PC-9 (cell line): ENCODE measurements at regions not wholly inside any gene's neighbourhood (a gene's known extent, or its start where the extent isn't known, plus 50 kb on each side); places are given as distances from the start of the nearest gene placed in this dataset.
"Not testable (repeated sequence)": the region's sequence is repeated elsewhere in the genome, so short reads cannot be mapped to it uniquely, and the experiment has no call there.

Experiments
- BruUV-seq: library from RNA; stranded (reverse); fragments of 400-500 nt; replicated peaks from 2 replicates; lab custom pipeline; 2021; lab: Mats Ljungman, UMichigan
- CTCF ChIA-PET: fragments of 300-600 bp; sonication (Branson Sonifier 250); formaldehyde crosslinking; loops from one replicate; lab custom pipeline; 2022; ENCODE audit warnings: antibody characterized with exemption; lab: Charles Lee
- POLR2A ChIA-PET: fragments of 300-600 bp; sonication (Branson Sonifier 250); formaldehyde crosslinking; loops from one replicate; lab custom pipeline; 2022; ENCODE audit warnings: antibody characterized with exemption; ENCODE audit not compliant: unreplicated experiment; lab: Charles Lee
- DNase-seq, 2 experiments: peaks; one replicate each; pipeline versions ENCODE4 v3.0.0 to v3.0.0-alpha.2; 2015 to 2022; ENCODE audit warnings: mixed read lengths in 1 of 2
- H2AFZ ChIP-seq: fragments of 200-600 bp; sonication (generic); 2 replicates; pipeline ENCODE4 v1.8.1; 2017; ENCODE audit warnings: antibody characterized with exemption
- H3F3A ChIP-seq: fragments of 200-600 bp; sonication (generic); 2 replicates; pipeline ENCODE4 v1.8.1; 2017; ENCODE audit warnings: antibody characterized with exemption, mild to moderate bottlenecking, low read depth; ENCODE audit not compliant: insufficient read depth
- H3K27ac ChIP-seq: fragments of 200-600 bp; sonication (generic); 2 replicates; pipeline ENCODE4 v1.6.1; 2016; ENCODE audit warnings: mixed run types
- H3K27me3 ChIP-seq: fragments of 200-600 bp; sonication (generic); 2 replicates; pipeline ENCODE4 v1.6.1; 2016; ENCODE audit warnings: low read depth, mixed run types; ENCODE audit not compliant: insufficient read depth
- H3K36me3 ChIP-seq: fragments of 200-600 bp; sonication (generic); 2 replicates; pipeline ENCODE4 v1.6.1; 2016; ENCODE audit warnings: low read depth, mixed run types
- H3K4me1 ChIP-seq: fragments of 200-600 bp; sonication (generic); replicated peaks from 2 replicates; pipeline ENCODE4 v1.6.1; 2016; ENCODE audit warnings: mixed run types; ENCODE audit not compliant: insufficient read depth
- H3K4me2 ChIP-seq: fragments of 200-600 bp; sonication (generic); 2 replicates; pipeline ENCODE4 v1.6.1; 2017; ENCODE audit warnings: mixed run types
- H3K4me3 ChIP-seq: fragments of 200-600 bp; sonication (generic); 2 replicates; pipeline ENCODE4 v1.6.1; 2016; ENCODE audit warnings: mixed run types
- H3K79me2 ChIP-seq: fragments of 200-600 bp; sonication (generic); 2 replicates; pipeline ENCODE4 v1.6.1; 2017; ENCODE audit warnings: low read depth, mixed run types
- H3K9me2 ChIP-seq: fragments of 200-600 bp; sonication (generic); 2 replicates; pipeline ENCODE4 v1.8.1; 2017; ENCODE audit warnings: mild to moderate bottlenecking; ENCODE audit not compliant: insufficient read depth
- H3K9me3 ChIP-seq: fragments of 200-600 bp; sonication (generic); 2 replicates; pipeline ENCODE4 v1.8.1; 2016; ENCODE audit warnings: low read depth; ENCODE audit not compliant: insufficient read depth
- H4K20me1 ChIP-seq: fragments of 200-600 bp; sonication (generic); 2 replicates; pipeline ENCODE4 v1.8.1; 2017; ENCODE audit not compliant: insufficient read depth
- intact Hi-C: fragments of 100-400 bp; cut with micrococcal nuclease; formaldehyde crosslinking; loops from one replicate; pipeline ENCODE4 v1.10.0; 2022; ENCODE audit not compliant: unreplicated experiment

DNA sequence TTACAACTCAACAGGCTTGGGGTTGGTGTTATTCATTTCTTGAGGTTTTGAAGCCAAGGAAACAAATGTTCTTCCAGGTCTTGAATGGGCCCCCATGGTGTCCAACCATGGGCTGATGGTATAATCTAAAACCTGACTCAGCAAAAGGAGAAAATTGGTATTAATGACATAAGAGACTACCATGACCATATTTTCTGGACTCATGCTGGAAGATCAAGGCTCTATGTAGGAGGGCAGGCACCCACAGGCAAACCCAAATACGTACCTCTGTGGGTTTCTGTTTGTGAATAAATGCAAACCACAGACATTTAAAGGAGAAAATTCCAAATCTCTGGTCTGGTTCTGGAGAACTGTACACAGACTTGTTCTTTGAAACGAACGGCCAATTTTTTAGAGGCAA lies 135.1 kb upstream of the VOPP1 start:
- POLR2A ChIA-PET, H3K27ac ChIP-seq, H3K79me2 ChIP-seq, H3K27me3 ChIP-seq, H2AFZ ChIP-seq, H3K9me3 ChIP-seq, H3K9me2 ChIP-seq, intact Hi-C loops, DNase-seq, BruUV-seq, H3K4me3 ChIP-seq, CTCF ChIA-PET, H3K4me2 ChIP-seq, H4K20me1 ChIP-seq, H3K36me3 ChIP-seq: not testable (repeated sequence)
- H3F3A ChIP-seq: peaks cover 15% of the 10 kb centered on the region
- peaks cover 20% of the 10 kb centered on the region for H3K4me1 ChIP-seq

DNA sequence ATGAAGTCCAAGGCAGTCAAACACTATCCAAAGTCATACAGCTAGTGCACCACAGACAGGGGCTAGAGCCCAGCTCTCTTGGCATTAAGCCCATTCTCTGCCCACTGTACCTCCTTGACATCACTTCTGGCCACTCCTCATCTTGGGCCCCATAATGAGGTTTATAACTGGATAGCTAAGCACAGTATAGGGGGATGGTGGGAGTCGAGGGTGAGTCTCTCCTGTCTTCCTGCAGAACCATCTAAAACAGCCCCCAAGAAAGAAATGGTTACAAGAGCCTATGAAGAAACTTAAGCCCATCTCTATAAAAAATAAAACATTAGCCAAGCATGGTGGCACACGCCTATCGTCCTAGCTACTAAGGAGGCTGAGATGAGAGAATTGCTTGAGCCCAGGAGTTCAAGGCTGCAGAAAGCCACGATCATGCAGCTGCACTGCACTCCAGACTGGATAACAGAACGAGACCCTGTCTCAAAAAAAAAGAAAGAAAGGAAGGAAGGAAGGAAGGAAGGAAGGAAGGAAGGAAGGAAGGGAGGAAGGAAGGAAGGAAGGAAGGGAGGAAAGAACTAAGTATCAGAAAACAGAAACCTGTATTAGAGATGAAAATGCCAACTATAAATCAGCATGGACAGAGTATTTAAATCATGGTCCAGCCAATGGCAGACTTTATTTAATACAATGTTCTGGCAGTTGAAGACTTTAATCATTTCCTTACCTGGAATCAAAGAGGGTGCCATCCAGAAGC lies 134.3 kb upstream of the VOPP1 start:
- BruUV-seq, H3K79me2 ChIP-seq, H3K27me3 ChIP-seq, H3K4me3 ChIP-seq, DNase-seq, H3K27ac ChIP-seq, H3K9me3 ChIP-seq, intact Hi-C loops, H2AFZ ChIP-seq, H3K4me2 ChIP-seq, H3K36me3 ChIP-seq, POLR2A ChIA-PET, H4K20me1 ChIP-seq, H3K9me2 ChIP-seq: not testable (repeated sequence)
- CTCF ChIA-PET: interaction anchor here (0.6 kb wide), 1 partner anchor 19 kb away, joined by 3 read pairs; no protein-coding TSS in a partner anchor
- peaks cover 15% of the 10 kb centered on the region for H3F3A ChIP-seq
- peaks cover 20% of the 10 kb centered on the region for H3K4me1 ChIP-seq

DNA sequence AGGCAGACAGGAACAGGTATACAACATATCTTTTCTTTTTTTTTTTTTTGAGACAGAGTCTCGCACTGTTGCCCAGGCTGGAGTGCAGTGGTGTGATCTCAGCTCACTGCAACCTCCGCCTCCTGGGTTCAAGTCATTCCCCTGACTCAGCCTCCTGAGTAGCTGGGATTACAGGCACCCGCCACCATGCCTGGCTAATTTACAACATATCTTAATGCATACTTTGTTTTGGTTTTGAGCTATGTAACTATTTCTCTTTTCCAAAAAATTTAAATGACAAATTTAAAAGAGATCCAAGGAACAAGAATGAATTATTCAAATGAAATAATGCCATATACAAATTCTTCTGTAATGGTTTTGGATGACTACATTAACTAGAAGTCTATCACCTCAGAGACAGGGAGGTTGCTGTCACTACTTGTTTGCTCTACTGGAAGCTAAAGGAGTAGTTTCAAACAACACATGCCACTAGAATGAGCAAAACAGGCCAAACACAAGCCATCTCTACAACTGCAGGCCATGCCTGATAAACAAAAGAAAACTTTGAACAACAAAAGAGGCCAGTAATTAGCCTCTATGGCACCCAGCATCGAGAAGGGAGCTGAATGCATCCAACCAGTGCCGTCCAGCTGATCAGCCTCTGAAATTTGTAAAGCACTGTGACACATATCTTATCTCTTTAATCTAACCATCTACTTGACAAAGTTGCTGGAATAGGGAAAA lies 133.6 kb upstream of the VOPP1 start:
- H3K9me2 ChIP-seq, H3K27me3 ChIP-seq, H3K4me3 ChIP-seq, POLR2A ChIA-PET, H3K79me2 ChIP-seq, H3F3A ChIP-seq, H2AFZ ChIP-seq, H3K4me2 ChIP-seq, H3K9me3 ChIP-seq, H4K20me1 ChIP-seq, H3K36me3 ChIP-seq, H3K27ac ChIP-seq, BruUV-seq, intact Hi-C loops: not testable (repeated sequence)
- CTCF ChIA-PET: interaction anchor here (0.6 kb wide), 1 partner anchor 18 kb away, joined by 3 read pairs; no protein-coding TSS in a partner anchor
- DNase-seq: peak in 1 of 2 experiments; percentile 43
- peaks cover 19% of the 10 kb centered on the region for H3K4me1 ChIP-seq

DNA sequence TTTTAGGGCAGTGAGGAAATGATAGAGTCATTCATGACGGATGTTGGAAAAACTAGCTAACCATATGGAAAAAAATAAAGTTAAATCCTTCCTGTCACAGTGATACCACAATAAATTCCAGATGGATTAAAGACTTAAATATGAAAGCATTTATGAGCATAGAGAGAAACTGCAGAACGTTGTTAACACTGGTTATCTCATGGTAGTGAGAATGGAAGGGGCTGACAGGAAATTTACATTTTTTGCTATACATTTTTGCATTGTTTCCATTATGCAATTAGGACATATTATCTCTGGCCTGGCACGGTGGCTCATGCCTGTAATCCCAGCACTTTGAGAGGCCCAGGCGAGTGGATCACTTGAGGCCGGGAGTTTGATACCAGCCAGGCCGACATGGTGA lies 130.5 kb upstream of the VOPP1 start:
- BruUV-seq, H3K79me2 ChIP-seq, H3K27me3 ChIP-seq, H4K20me1 ChIP-seq, H3K36me3 ChIP-seq, H2AFZ ChIP-seq, CTCF ChIA-PET, H3K9me2 ChIP-seq, POLR2A ChIA-PET, intact Hi-C loops, H3K4me2 ChIP-seq, H3K4me3 ChIP-seq, H3K27ac ChIP-seq, H3K9me3 ChIP-seq: not testable (repeated sequence)
- Histone ChIP-seq H3F3A (peaks cover 14% of the 10 kb centered on the region), H3K4me1 (peaks cover 33% of the 10 kb centered on the region)
- peak in 1 of 2 experiments; percentile 3 for DNase-seq

DNA sequence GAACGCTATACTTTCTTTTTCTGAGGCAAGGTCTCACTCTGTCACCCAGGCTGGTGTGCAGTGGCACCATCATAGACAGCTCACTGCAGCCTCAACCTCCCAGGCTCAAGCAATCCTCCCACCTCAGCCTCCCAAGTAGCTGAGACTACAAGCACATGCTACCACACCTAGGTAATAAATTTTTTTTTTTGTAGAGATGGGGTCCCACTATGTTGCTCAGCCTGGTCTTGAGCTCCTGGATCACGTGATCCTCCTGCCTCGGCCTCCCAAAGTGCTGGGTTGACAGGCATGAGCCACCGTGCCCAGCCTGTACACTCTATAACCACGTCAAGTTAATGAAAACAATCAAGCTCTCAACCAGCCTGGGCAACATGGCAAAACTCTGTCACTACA lies 127.1 kb upstream of the VOPP1 start:
- intact Hi-C loops, H3K36me3 ChIP-seq, H3K9me3 ChIP-seq, H3K9me2 ChIP-seq, H3K27me3 ChIP-seq, DNase-seq, CTCF ChIA-PET, H3K4me3 ChIP-seq, H4K20me1 ChIP-seq, H3K79me2 ChIP-seq: not testable (repeated sequence)
- BruUV-seq: TSS peak; percentile 30
- H3K27ac ChIP-seq: peak overlapping the region; percentile 93
- peaks cover 19% of the 10 kb centered on the region for H3F3A ChIP-seq
- peak overlapping the region; percentile 54; the same call in 1 of the 2 replicates for H2AFZ ChIP-seq
- POLR2A ChIA-PET: interaction anchor here (0.6 kb wide), 1 partner anchor 641 kb away, joined by 3 read pairs; no protein-coding TSS in a partner anchor
- H3K4me1 ChIP-seq: peaks cover 56% of the 10 kb centered on the region
- peak overlapping the region; percentile 65 for H3K4me2 ChIP-seq

DNA sequence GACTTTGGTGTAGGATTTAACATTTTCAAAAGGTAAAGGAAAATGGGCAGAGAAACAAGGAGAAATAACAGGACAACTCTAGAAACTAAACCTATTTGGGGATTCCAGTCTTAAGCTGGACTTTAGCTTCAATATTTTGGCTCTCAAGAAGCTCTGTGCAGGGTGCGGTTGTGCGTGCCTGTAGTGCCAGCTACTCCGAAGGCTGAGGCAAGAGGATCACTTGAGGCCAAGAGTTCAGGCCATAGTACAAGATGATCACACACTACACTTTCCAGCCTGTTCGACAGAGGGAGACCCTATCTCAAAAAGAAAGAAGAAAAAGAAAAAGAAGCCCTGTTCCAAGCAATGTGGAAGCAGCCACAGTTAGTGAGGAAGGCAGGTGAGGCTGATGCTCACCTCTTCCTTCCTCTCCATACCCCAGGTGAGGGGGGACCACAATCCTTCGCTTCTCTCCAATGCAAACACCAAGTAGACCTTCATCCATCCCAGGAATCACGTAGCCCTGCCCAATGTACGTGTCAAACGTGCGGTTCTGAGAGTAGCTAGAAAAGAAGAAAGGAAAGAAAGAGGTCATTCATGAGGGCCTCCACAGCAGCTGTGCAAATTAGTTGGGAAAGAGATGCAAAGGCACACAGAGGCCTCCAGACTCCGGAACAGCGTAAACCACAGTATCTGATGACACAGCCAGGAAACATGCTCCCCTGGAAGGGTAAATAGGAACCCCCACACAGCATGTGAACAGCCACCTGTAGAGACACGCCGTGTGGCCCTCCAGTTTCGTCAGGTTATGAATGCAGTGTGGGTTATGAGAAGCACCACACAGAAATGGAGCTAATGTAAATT lies 126.5 kb upstream of the VOPP1 start:
- CTCF ChIA-PET, H3K79me2 ChIP-seq, intact Hi-C loops, H4K20me1 ChIP-seq, H3K9me3 ChIP-seq, H3K36me3 ChIP-seq, H3K27me3 ChIP-seq, H3K9me2 ChIP-seq: not testable (repeated sequence)
- peak; percentile 58 to 100 for DNase-seq
- Histone ChIP-seq H2AFZ (peak overlapping the region; percentile 54), H3K27ac (peak overlapping the region; percentile 93), H3K4me2 (peak overlapping the region; percentile 65), H3K4me3 (peak overlapping the region; percentile 3; the same call in 1 of the 2 replicates), H3K4me1 (peaks cover 62% of the 10 kb centered on the region), H3F3A (peaks cover 26% of the 10 kb centered on the region)
- POLR2A ChIA-PET: interaction anchor here (0.6 kb wide), 1 partner anchor 641 kb away, joined by 3 read pairs; no protein-coding TSS in a partner anchor
- TSS peak; percentile 63 for BruUV-seq
